ENCODE measurements at regions not wholly inside any gene's neighbourhood (a gene's known extent, or its start where the extent isn't known, plus 50 kb on each side); places are given as distances from the start of the nearest gene placed in this dataset.

DNA sequence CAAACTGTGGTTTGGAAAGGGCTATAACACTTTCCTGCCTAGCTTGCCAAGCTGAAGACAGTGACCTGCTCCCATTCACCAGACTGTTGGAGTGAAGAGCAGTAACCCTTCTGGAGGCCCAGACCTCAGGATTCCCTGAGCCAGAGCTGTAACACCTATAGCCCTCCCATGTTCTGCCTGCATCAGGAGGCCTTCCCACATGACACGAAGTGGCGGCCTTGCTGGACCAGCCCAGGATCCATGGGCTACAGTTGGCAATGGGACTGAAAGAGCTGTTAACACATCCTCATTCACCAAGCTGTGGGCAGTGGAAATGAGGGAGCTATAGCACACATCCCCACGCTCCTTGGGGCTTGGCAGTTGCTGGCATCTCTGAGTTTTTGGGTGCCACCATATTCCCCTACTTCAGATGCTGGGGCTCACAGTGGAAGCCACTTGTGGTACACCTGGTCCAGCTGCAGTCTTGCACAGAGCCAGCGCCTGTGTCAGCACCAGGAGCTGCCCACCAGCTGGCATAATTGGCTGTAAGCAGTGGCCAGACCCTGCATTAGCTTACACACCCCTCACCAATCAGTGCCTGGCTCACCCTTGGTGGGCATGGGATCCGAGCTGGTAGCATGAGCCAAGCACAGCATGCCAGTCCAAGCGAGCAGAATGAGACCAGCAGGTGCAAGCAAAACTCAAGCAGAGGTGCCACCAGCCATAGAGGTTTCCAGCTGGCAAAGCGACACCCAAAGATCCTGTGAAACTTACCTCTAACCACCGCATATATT lies 1029.3 kb downstream of the TECRL start:
- CTCF ChIA-PET (ENCODE audit: low intra/inter-chr PET ratio, low total read pairs) = no interaction called here
- Histone ChIP-seq H3K36me3 (replicated peaks in 1 of 2; ENCODE audit: control insufficient read depth in 1 of 2, insufficient read depth in 2 of 2, low read length in 2 of 2) (no peaks in the 10 kb centered on the region), H4K20me1 (ENCODE audit: insufficient read depth, low read length) (no peaks in the 10 kb centered on the region), H3K9ac (ENCODE audit: insufficient read depth, low read depth, low read length) (no peak overlapping the region), H2AFZ (ENCODE audit: low read length) (no peak overlapping the region), H3K4me1 (ENCODE audit: insufficient read depth, low read length) (no peaks in the 10 kb centered on the region), H3K4me3 (replicated peaks in 1 of 3; ENCODE audit: insufficient read depth in 1 of 3, low read depth in 2 of 3, low read length in 3 of 3) (no peak overlapping the region), H3K9me3 (ENCODE audit: low read length) (peaks cover 9% of the 10 kb centered on the region), H3K79me2 (ENCODE audit: insufficient read depth, low read length) (no peaks in the 10 kb centered on the region), H3K27me3 (ENCODE audit: control insufficient read depth in 1 of 2, insufficient read depth in 2 of 2, low read length in 2 of 2) (no peaks in the 10 kb centered on the region), H3K27ac (ENCODE audit: extremely low read length, insufficient read depth, low read length) (no peak overlapping the region), H3K4me2 (ENCODE audit: low read depth, low read length) (no peak overlapping the region)
- BruUV-seq (replicated peaks) = no TSS peak
- intact Hi-C loops (cut with micrococcal nuclease; ENCODE audit: unreplicated experiment) (no loop called here), in situ Hi-C loops (cut with HindIII; ENCODE audit: extremely low pct_ligation_motif_present, low pct_unique_long_range_greater_than_20kb) (no loop called here)
- ATAC-seq = no peak
- DNase-seq (ENCODE audit: low spot score) = no peak
- WGBS (ENCODE audit: low lambda C conversion rate) = 3% methylated on average over 4 of the region's 8 CpGs
- no peak for FAIRE-seq
- POLR2A ChIA-PET = no interaction called here
- TF ChIP-seq ZNF224 (CRISPR knock-in tag; IDR thresholded peaks at IDR 0.05) (no peak), ZFP36 (IDR thresholded peaks at IDR 0.05; ENCODE audit: borderline replicate concordance, low read depth, low read length, partially characterized antibody) (no peak), TARDBP (CRISPR knock-in tag; IDR thresholded peaks at IDR 0.05) (no peak), TEAD3 (CRISPR knock-in tag; optimal IDR thresholded peaks at IDR 0.05; ENCODE audit: borderline replicate concordance) (no peak), ELF1 (CRISPR knock-in tag; IDR thresholded peaks at IDR 0.05) (no peak), TBL1XR1 (IDR thresholded peaks at IDR 0.05; ENCODE audit: borderline replicate concordance, low read length, partially characterized antibody) (no peak), ZNF7 (CRISPR knock-in tag; IDR thresholded peaks at IDR 0.05) (no peak), RAD21 (CRISPR knock-in tag; IDR thresholded peaks at IDR 0.05) (no peak), KAT8 (CRISPR knock-in tag; IDR thresholded peaks at IDR 0.05) (no peak), HMG20B (CRISPR knock-in tag; conservative IDR thresholded peaks at IDR 0.05) (no peak), KLF6 (CRISPR knock-in tag; IDR thresholded peaks at IDR 0.05) (no peak), ISX (CRISPR knock-in tag; conservative IDR thresholded peaks at IDR 0.05) (no peak)
- TF ChIP-seq, protein P1, sequence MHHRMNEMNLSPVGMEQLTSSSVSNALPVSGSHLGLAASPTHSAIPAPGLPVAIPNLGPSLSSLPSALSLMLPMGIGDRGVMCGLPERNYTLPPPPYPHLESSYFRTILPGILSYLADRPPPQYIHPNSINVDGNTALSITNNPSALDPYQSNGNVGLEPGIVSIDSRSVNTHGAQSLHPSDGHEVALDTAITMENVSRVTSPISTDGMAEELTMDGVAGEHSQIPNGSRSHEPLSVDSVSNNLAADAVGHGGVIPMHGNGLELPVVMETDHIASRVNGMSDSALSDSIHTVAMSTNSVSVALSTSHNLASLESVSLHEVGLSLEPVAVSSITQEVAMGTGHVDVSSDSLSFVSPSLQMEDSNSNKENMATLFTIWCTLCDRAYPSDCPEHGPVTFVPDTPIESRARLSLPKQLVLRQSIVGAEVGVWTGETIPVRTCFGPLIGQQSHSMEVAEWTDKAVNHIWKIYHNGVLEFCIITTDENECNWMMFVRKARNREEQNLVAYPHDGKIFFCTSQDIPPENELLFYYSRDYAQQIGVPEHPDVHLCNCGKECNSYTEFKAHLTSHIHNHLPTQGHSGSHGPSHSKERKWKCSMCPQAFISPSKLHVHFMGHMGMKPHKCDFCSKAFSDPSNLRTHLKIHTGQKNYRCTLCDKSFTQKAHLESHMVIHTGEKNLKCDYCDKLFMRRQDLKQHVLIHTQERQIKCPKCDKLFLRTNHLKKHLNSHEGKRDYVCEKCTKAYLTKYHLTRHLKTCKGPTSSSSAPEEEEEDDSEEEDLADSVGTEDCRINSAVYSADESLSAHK (CRISPR knock-in tag; IDR thresholded peaks at IDR 0.05; ENCODE audit: borderline replicate concordance) = no peak
- TF ChIP-seq, protein P2, sequence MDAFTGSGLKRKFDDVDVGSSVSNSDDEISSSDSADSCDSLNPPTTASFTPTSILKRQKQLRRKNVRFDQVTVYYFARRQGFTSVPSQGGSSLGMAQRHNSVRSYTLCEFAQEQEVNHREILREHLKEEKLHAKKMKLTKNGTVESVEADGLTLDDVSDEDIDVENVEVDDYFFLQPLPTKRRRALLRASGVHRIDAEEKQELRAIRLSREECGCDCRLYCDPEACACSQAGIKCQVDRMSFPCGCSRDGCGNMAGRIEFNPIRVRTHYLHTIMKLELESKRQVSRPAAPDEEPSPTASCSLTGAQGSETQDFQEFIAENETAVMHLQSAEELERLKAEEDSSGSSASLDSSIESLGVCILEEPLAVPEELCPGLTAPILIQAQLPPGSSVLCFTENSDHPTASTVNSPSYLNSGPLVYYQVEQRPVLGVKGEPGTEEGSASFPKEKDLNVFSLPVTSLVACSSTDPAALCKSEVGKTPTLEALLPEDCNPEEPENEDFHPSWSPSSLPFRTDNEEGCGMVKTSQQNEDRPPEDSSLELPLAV (CRISPR knock-in tag; conservative IDR thresholded peaks at IDR 0.05; ENCODE audit: low read depth) = no peak
- TF ChIP-seq, protein P3, sequence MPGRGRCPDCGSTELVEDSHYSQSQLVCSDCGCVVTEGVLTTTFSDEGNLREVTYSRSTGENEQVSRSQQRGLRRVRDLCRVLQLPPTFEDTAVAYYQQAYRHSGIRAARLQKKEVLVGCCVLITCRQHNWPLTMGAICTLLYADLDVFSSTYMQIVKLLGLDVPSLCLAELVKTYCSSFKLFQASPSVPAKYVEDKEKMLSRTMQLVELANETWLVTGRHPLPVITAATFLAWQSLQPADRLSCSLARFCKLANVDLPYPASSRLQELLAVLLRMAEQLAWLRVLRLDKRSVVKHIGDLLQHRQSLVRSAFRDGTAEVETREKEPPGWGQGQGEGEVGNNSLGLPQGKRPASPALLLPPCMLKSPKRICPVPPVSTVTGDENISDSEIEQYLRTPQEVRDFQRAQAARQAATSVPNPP (CRISPR knock-in tag; IDR thresholded peaks at IDR 0.05) = no peak
- TF ChIP-seq, protein P4, sequence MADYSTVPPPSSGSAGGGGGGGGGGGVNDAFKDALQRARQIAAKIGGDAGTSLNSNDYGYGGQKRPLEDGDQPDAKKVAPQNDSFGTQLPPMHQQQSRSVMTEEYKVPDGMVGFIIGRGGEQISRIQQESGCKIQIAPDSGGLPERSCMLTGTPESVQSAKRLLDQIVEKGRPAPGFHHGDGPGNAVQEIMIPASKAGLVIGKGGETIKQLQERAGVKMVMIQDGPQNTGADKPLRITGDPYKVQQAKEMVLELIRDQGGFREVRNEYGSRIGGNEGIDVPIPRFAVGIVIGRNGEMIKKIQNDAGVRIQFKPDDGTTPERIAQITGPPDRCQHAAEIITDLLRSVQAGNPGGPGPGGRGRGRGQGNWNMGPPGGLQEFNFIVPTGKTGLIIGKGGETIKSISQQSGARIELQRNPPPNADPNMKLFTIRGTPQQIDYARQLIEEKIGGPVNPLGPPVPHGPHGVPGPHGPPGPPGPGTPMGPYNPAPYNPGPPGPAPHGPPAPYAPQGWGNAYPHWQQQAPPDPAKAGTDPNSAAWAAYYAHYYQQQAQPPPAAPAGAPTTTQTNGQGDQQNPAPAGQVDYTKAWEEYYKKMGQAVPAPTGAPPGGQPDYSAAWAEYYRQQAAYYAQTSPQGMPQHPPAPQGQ (CRISPR knock-in tag; IDR thresholded peaks at IDR 0.05; ENCODE audit: borderline replicate concordance) = no peak
- TF ChIP-seq, protein P5, sequence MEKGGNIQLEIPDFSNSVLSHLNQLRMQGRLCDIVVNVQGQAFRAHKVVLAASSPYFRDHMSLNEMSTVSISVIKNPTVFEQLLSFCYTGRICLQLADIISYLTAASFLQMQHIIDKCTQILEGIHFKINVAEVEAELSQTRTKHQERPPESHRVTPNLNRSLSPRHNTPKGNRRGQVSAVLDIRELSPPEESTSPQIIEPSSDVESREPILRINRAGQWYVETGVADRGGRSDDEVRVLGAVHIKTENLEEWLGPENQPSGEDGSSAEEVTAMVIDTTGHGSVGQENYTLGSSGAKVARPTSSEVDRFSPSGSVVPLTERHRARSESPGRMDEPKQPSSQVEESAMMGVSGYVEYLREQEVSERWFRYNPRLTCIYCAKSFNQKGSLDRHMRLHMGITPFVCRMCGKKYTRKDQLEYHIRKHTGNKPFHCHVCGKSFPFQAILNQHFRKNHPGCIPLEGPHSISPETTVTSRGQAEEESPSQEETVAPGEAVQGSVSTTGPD (CRISPR knock-in tag; IDR thresholded peaks at IDR 0.05) = no peak

Data from HepG2 (cell line).